Liver (tissue), 8 donors: ENCODE measurements at regions not wholly inside any gene's neighbourhood (a gene's known extent, or its start where the extent isn't known, plus 50 kb on each side); places are given as distances from the start of the nearest gene placed in this dataset.

Experiments
- DNase-seq: peaks from one replicate; pipeline ENCODE4 v3.0.0-alpha.2; 2017; ENCODE audit warnings: low spot score
- H3K27ac ChIP-seq, 2 donors: one replicate each; pipeline ENCODE4 v1.7.0; 2013; ENCODE audit warnings: inconsistent platforms in 2 of 2, low read length in 2 of 2, control low read depth in 1 of 2, low read depth in 1 of 2, mild to moderate bottlenecking in 1 of 2
- H3K27me3 ChIP-seq, 4 donors: one replicate each; pipeline versions ENCODE4 v1.6.1 to v1.7.0; 2013; ENCODE audit warnings: low read length in 3 of 4, inconsistent platforms in 1 of 4, mild to moderate bottlenecking in 1 of 4, moderate library complexity in 1 of 4; ENCODE audit not compliant: control insufficient read depth in 4 of 4, insufficient read depth in 4 of 4
- H3K36me3 ChIP-seq, 4 donors: one replicate each; pipeline versions ENCODE4 v1.6.1 to v1.7.0; 2013; ENCODE audit warnings: low read length in 3 of 4, mild to moderate bottlenecking in 3 of 4, low read depth in 1 of 4, moderate library complexity in 1 of 4; ENCODE audit not compliant: control insufficient read depth in 4 of 4, insufficient read depth in 3 of 4
- H3K4me1 ChIP-seq, 4 donors: one replicate each; pipeline versions ENCODE4 v1.6.1 to v1.7.0; 2013; ENCODE audit warnings: low read length in 3 of 4, mild to moderate bottlenecking in 3 of 4, moderate library complexity in 1 of 4; ENCODE audit not compliant: control insufficient read depth in 4 of 4, insufficient read depth in 4 of 4
- H3K4me3 ChIP-seq, 3 donors: one replicate each; pipeline versions ENCODE4 v1.6.1 to v1.7.0; 2013; ENCODE audit warnings: low read length in 3 of 3, control low read depth in 1 of 3, low read depth in 1 of 3, mild to moderate bottlenecking in 1 of 3
- H3K9ac ChIP-seq, 2 donors: one replicate each; pipeline ENCODE4 v1.7.0; 2013; ENCODE audit warnings: low read length in 2 of 2, mild to moderate bottlenecking in 2 of 2, moderate library complexity in 2 of 2, control low read depth in 1 of 2, low read depth in 1 of 2
- H3K9me3 ChIP-seq, 4 donors: one replicate each; pipeline versions ENCODE4 v1.6.1 to v1.7.0; 2013; ENCODE audit warnings: low read length in 3 of 4; ENCODE audit not compliant: control insufficient read depth in 4 of 4
- ATF3 ChIP-seq: IDR thresholded peaks from 2 replicates; pipeline ENCODE4 v1.6.1; 2016; ENCODE audit warnings: antibody characterized with exemption
- CTCF ChIP-seq: fragments of 150-350 bp; IDR thresholded peaks from 2 replicates; pipeline ENCODE4 v1.5.1; 2017; ENCODE audit warnings: improper control_type of control experiment, low read depth, low read length; ENCODE audit not compliant: missing input control
- EGR1 ChIP-seq, 2 donors: IDR thresholded peaks; 2 replicates each; pipeline ENCODE4 v1.6.1; 2016 to 2018; ENCODE audit warnings: antibody characterized with exemption in 2 of 2, low read depth in 2 of 2
- FOXA1 ChIP-seq: IDR thresholded peaks from 2 replicates; pipeline ENCODE4 v1.6.1; 2016; ENCODE audit warnings: antibody characterized with exemption
- FOXA2 ChIP-seq: IDR thresholded peaks from 2 replicates; pipeline ENCODE4 v1.6.1; 2016; ENCODE audit warnings: antibody characterized with exemption
- GABPA ChIP-seq, 2 donors: IDR thresholded peaks in 1 of 2; conservative IDR thresholded peaks in 1 of 2; 2 replicates each; pipeline ENCODE4 v1.6.1; 2016; ENCODE audit warnings: antibody characterized with exemption in 2 of 2, mild to moderate bottlenecking in 1 of 2, moderate library complexity in 1 of 2
- HNF4G ChIP-seq: IDR thresholded peaks from 2 replicates; pipeline ENCODE4 v1.6.1; 2016; ENCODE audit warnings: antibody characterized with exemption
- MAX ChIP-seq: IDR thresholded peaks from 2 replicates; pipeline ENCODE4 v1.6.1; 2016; ENCODE audit warnings: antibody characterized with exemption
- NR2F2 ChIP-seq: IDR thresholded peaks from 2 replicates; pipeline ENCODE4 v1.6.1; 2016; ENCODE audit warnings: antibody characterized with exemption
- REST ChIP-seq: IDR thresholded peaks from 2 replicates; pipeline ENCODE4 v1.6.1; 2016; ENCODE audit warnings: antibody characterized with exemption, mild to moderate bottlenecking
- RXRA ChIP-seq, 2 donors: IDR thresholded peaks; 2 replicates each; pipeline ENCODE4 v1.6.1; 2017 to 2018; ENCODE audit warnings: antibody characterized with exemption in 2 of 2, mild to moderate bottlenecking in 1 of 2
- SP1 ChIP-seq: IDR thresholded peaks from 2 replicates; pipeline ENCODE4 v1.6.1; 2018; ENCODE audit warnings: antibody characterized with exemption, mild to moderate bottlenecking
- YY1 ChIP-seq: IDR thresholded peaks from 2 replicates; pipeline ENCODE4 v1.6.1; 2016; ENCODE audit warnings: antibody characterized with exemption, mild to moderate bottlenecking
- WGBS: extraction: QIAGEN DNeasy Blood & Tissue Kit; methylation state at CpG from one replicate; pipeline ENCODE4 v1.1.7; 2013; 5-methylcytosine and 5-hydroxymethylcytosine counted together
- donor health status: healthy.
- donor health status: healthy.
- donor health status: healthy.
- donor health status: healthy.
- donor health status: healthy.

- Histone ChIP-seq H3K27ac (no peak overlapping the region), H3K36me3 (no peaks in the 10 kb centered on the region), H3K4me1 (peaks cover 0 to 3% (median 0%) of the 10 kb centered on the region in 4 donors), H3K27me3 (peaks cover 0 to 3% (median 0%) of the 10 kb centered on the region in 4 donors), H3K4me3 (no peak overlapping the region), H3K9ac (no peak overlapping the region), H3K9me3 (no peaks in the 10 kb centered on the region)
- DNase-seq, result no peak
- 79% methylated on average over 3 of the region's 3 CpGs for WGBS
- no peak for TF ChIP-seq SP1
- TF ChIP-seq YY1, result no peak
- TF ChIP-seq MAX, result no peak
- TF ChIP-seq GABPA (IDR thresholded peaks at IDR 0.05 in 1 of 2, conservative IDR thresholded peaks at IDR 0.05 in 1 of 2), result no peak
Observed at GRCh38 chr3:74676-75243, 121.8 kb upstream of the CHL1 start.

- H3K27ac ChIP-seq, result no peak overlapping the region
- H3K27me3 ChIP-seq, result peaks cover 0 to 3% (median 0%) of the 10 kb centered on the region in 4 donors
- H3K4me1 ChIP-seq, result no peaks in the 10 kb centered on the region
- no peak overlapping the region for H3K9ac ChIP-seq
- H3K36me3 ChIP-seq, result no peaks in the 10 kb centered on the region
- H3K4me3 ChIP-seq, result no peak overlapping the region
- TF ChIP-seq GABPA (IDR thresholded peaks at IDR 0.05 in 1 of 2, conservative IDR thresholded peaks at IDR 0.05 in 1 of 2) (no peak), REST (no peak), RXRA (IDR thresholded peaks at IDR 0.05) (no peak), HNF4G (no peak), CTCF (no peak), YY1 (no peak), EGR1 (IDR thresholded peaks at IDR 0.05; ENCODE audit: low read depth in 2 of 2) (no peak)
- no peaks in the 10 kb centered on the region for H3K9me3 ChIP-seq
- 74% methylated on average over 4 of the region's 4 CpGs for WGBS
- DNase-seq, result no peak
Observed at GRCh38 chr3:75260-75659, 121.3 kb upstream of the CHL1 start.

- WGBS, result 55% methylated on average over 2 of the region's 2 CpGs
- Histone ChIP-seq H3K27ac (no peak overlapping the region), H3K9me3 (no peaks in the 10 kb centered on the region), H3K9ac (no peak overlapping the region), H3K4me1 (no peaks in the 10 kb centered on the region), H3K36me3 (no peaks in the 10 kb centered on the region), H3K27me3 (peaks cover 0 to 8% (median 1%) of the 10 kb centered on the region in 4 donors), H3K4me3 (no peak overlapping the region)
- no peak for DNase-seq
- TF ChIP-seq REST, result no peak
- no peak for TF ChIP-seq FOXA1
- no peak for TF ChIP-seq ATF3
- no peak for TF ChIP-seq CTCF
- no peak for TF ChIP-seq FOXA2
- TF ChIP-seq EGR1 (IDR thresholded peaks at IDR 0.05; ENCODE audit: low read depth in 2 of 2), result no peak
- TF ChIP-seq NR2F2, result no peak
Observed at GRCh38 chr3:79542-79941, 117.0 kb upstream of the CHL1 start.
